ENCODE measurements at regions not wholly inside any gene's neighbourhood (a gene's known extent, or its start where the extent isn't known, plus 50 kb on each side); places are given as distances from the start of the nearest gene placed in this dataset.

DNA sequence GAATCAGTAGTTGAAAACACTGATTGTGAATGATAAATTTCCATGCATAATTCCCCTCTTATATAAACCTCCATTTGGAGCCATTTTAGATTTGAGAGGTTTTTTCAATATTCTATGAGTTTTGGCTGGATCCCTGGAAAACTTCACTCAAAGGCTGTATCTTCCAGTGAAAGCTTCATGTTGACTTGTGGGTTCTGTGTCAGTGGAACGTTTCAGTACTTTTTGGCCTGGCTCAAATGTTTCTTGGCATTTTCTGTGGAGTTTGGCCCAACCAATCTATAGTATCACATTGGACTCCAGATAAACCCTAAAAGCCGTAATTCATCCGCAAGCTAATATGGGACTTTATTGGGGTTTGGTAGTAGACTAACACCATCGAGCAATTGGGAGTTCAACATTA lies 172.6 kb upstream of the PRPS1L1 start:
- no peak for TF ChIP-seq EZH2 (IDR thresholded peaks at IDR 0.05; ENCODE audit: insufficient read depth, poor library complexity, severe bottlenecking)
- no peak for TF ChIP-seq EZH2phosphoT487 (IDR thresholded peaks at IDR 0.05; ENCODE audit: insufficient read depth, low read depth)
